GM13977 (cell line): ENCODE measurements at regions not wholly inside any gene's neighbourhood (a gene's known extent, or its start where the extent isn't known, plus 50 kb on each side); places are given as distances from the start of the nearest gene placed in this dataset.

Experiments used
- DNase-seq: peaks from one replicate; pipeline ENCODE4 v3.0.0; 2012; ENCODE audit warnings: low spot score
- in situ Hi-C: fragments of 300-500 bp; cut with MboI; formaldehyde crosslinking; loops from one replicate; pipeline ENCODE4 v1.12.0; 2022; ENCODE audit warnings: low sequenced_read_pairs, low pct_unique_long_range_greater_than_20kb, mixed read lengths, inconsistent platforms; ENCODE audit not compliant: unreplicated experiment
- TF ChIP-seq, protein P1 (sequence below): IDR thresholded peaks from 2 replicates; pipeline ENCODE4 v1.5.1; 2012; ENCODE audit warnings: mild to moderate bottlenecking, control low read depth; ENCODE audit not compliant: insufficient read depth; ENCODE audit errors: extremely low read depth, missing control alignments

DNA sequence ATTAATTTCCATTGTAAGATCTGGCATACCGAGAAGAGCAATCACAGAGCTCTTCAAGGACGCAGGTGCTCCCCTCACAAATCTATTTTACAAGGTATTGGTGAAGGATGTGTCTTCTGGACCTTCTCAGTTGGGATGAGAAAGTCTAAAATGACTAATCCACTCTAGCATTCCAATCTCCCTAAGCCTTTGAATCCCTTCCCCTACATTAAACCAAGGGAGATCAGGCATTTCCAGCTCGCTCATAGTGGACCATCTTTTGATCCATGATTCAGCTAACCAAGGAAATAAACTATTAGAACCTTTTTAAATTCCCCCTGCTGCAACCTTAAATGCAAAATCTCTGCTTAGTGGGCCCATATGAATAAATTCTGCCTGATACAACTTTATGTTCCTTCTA lies 95.9 kb upstream of the FBN2 start:
- TF ChIP-seq, protein P1, sequence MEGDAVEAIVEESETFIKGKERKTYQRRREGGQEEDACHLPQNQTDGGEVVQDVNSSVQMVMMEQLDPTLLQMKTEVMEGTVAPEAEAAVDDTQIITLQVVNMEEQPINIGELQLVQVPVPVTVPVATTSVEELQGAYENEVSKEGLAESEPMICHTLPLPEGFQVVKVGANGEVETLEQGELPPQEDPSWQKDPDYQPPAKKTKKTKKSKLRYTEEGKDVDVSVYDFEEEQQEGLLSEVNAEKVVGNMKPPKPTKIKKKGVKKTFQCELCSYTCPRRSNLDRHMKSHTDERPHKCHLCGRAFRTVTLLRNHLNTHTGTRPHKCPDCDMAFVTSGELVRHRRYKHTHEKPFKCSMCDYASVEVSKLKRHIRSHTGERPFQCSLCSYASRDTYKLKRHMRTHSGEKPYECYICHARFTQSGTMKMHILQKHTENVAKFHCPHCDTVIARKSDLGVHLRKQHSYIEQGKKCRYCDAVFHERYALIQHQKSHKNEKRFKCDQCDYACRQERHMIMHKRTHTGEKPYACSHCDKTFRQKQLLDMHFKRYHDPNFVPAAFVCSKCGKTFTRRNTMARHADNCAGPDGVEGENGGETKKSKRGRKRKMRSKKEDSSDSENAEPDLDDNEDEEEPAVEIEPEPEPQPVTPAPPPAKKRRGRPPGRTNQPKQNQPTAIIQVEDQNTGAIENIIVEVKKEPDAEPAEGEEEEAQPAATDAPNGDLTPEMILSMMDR: no peak
- DNase-seq: no peak
- in situ Hi-C loops: no loop called here

DNA sequence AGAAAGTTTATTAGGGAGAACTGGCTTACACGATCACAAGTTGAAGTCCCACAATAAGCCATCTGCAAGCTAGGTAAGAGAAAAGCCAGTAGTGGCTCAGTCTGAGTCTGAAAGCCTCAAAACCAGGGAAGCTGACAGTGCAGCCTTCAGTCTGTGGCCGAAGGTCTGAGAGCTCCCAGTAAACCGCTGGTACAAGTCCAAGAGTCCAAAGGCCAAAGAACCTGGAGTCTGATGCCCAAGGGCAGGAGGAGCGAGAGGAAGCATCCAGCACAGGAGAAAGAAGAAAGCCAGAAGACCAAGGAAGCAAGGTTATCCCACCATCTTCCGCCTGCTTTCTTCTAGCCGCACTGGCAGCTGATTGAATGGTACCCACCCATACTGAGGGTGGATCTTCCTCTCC lies 97.3 kb upstream of the FBN2 start:
- TF ChIP-seq, protein P1: no peak
- no peak for DNase-seq
- in situ Hi-C loops: no loop called here

DNA sequence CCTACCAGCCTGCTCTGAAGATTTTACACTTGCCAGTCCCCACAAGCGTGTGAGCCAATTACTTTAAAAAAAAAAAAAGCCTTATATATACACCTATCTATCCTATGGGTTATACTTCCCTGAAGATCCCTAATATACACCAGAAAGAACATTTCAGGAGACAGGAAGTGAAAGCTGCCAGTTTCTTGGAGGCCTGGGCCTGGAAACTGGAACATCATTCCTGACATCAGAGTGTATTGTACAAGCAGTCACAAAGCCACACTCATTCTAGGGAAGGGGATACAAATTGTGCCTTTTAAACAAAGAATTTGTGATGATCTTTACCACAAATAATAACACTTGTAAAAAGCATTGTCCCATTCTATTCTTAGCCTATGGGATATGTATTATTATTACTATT lies 98.3 kb upstream of the FBN2 start:
- no peak for DNase-seq
- TF ChIP-seq, protein P1: no peak
- in situ Hi-C loops: no loop called here

DNA sequence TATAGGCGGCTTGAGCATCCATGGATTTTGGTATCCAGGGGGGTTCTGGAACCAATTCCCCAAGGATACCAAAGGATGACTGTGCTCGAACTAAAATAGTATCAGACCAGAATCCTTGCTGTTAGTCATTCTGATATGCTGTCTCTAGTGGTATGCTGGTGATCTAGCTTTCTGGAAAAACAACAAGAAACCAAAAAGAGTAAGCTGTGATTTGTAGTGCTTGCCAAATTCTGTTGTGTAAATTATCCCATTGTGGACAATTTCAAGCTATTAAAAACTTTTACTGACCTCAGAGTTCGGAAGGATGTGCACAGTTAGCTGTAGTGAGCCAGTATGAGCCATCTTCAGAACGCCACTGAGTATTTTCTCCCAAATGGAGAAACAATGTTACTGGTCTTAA lies 99.0 kb upstream of the FBN2 start:
- TF ChIP-seq, protein P1: no peak
- DNase-seq: no peak
- in situ Hi-C loops: no loop called here

DNA sequence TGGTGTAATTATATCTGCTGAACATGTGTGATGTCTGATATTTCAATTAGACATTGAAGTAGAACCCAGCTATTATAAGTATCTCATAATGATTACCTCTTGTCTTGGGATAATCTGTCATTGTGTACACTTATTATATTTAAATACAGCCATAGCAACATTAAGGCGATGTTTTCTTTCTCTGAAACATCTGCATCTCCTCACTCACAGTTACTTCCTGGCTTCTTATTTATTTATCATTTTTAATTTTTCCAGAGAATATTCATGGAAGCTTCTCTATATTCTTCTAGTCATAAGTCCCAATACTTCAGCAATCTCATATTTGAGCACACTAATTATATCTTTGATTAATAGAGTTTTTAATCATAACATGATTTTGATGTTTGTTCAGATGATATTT lies 103.8 kb upstream of the FBN2 start:
- no peak for DNase-seq
- TF ChIP-seq, protein P1: no peak
- in situ Hi-C loops: no loop called here

DNA sequence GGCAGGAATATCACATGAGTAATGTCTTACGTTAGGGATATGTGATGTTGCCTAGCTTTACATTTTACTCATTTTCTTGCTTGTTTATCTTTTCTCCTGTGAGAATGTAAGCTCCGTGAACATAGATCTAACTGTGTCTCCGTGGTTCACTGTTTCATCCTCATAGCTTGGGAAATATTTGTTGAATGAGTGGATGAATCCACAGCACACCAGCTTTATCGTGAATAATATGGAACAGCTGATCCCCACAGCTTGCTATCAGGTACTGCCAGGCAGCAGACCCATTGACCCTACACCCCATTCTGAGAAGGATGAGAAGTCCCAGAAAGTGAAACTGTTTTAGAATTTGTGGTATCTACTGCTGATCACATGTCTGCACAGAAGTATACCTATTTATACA lies 106.8 kb upstream of the FBN2 start:
- TF ChIP-seq, protein P1: no peak
- DNase-seq: no peak
- in situ Hi-C loops: no loop called here

DNA sequence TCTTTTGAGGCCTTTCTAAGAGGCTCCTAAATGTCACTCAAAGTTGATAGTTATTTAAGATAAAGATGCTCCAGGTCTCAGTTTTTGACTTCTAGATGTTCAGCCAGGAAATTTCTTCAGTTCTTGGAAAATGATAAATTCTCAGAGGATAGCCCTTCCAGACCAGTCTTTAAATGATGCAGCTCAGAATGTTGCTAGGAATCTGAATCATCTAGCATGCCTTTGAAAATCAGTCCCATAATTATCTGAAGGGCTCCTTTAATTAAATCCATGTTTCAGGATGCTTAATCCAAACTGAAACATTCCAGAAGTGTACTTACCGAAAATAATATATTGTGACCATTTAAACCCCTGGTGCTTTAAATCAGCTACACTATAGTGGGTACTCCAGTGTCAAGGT lies 107.5 kb upstream of the FBN2 start:
- in situ Hi-C loops: no loop called here
- no peak for DNase-seq
- TF ChIP-seq, protein P1: no peak
